Liver (tissue), 3 donors: ENCODE measurements at regions not wholly inside any gene's neighbourhood (a gene's known extent, or its start where the extent isn't known, plus 50 kb on each side); places are given as distances from the start of the nearest gene placed in this dataset.

ENCODE experiments used
- EGR1 ChIP-seq, 2 donors: IDR thresholded peaks; 2 replicates each; pipeline ENCODE4 v1.6.1; 2016 to 2018; ENCODE audit warnings: antibody characterized with exemption in 2 of 2, low read depth in 2 of 2
- FOXA1 ChIP-seq: IDR thresholded peaks from 2 replicates; pipeline ENCODE4 v1.6.1; 2016; ENCODE audit warnings: antibody characterized with exemption
- FOXA2 ChIP-seq: IDR thresholded peaks from 2 replicates; pipeline ENCODE4 v1.6.1; 2016; ENCODE audit warnings: antibody characterized with exemption
- HNF4A ChIP-seq, 2 donors: conservative IDR thresholded peaks; 2 replicates each; pipeline ENCODE4 v1.6.1; 2016; ENCODE audit warnings: antibody characterized with exemption in 2 of 2, mild to moderate bottlenecking in 2 of 2
- JUND ChIP-seq, 2 donors: IDR thresholded peaks; 2 replicates each; pipeline ENCODE4 v1.6.1; 2016; ENCODE audit warnings: antibody characterized with exemption in 2 of 2
- RAD21 ChIP-seq, 2 donors: IDR thresholded peaks; 2 replicates each; pipeline ENCODE4 v1.6.1; 2016; ENCODE audit warnings: antibody characterized with exemption in 2 of 2, mild to moderate bottlenecking in 2 of 2
- SP1 ChIP-seq: IDR thresholded peaks from 2 replicates; pipeline ENCODE4 v1.6.1; 2018; ENCODE audit warnings: antibody characterized with exemption, mild to moderate bottlenecking
- TAF1 ChIP-seq: conservative IDR thresholded peaks from 2 replicates; pipeline ENCODE4 v1.6.1; 2016; ENCODE audit warnings: antibody characterized with exemption, mild to moderate bottlenecking
- YY1 ChIP-seq: IDR thresholded peaks from 2 replicates; pipeline ENCODE4 v1.6.1; 2016; ENCODE audit warnings: antibody characterized with exemption, mild to moderate bottlenecking
- TF ChIP-seq, protein P1 (sequence below): IDR thresholded peaks from 2 replicates; pipeline ENCODE4 v1.6.1; 2016; ENCODE audit warnings: antibody characterized with exemption
- TF ChIP-seq, protein P2 (sequence below): fragments of 150-350 bp; IDR thresholded peaks from 2 replicates; pipeline ENCODE4 v1.5.1; 2017; ENCODE audit warnings: improper control_type of control experiment, low read depth, low read length; ENCODE audit not compliant: missing input control
- TF ChIP-seq, protein P3 (sequence below): IDR thresholded peaks from 2 replicates; pipeline ENCODE4 v1.6.1; 2016; ENCODE audit warnings: antibody characterized with exemption, mild to moderate bottlenecking
- TF ChIP-seq, protein P4 (sequence below): IDR thresholded peaks from 2 replicates; pipeline ENCODE4 v1.6.1; 2016; ENCODE audit warnings: antibody characterized with exemption
- TF ChIP-seq, protein P5 (sequence below): IDR thresholded peaks from 2 replicates; pipeline ENCODE4 v1.6.1; 2016; ENCODE audit warnings: antibody characterized with exemption
- donor health status: healthy.
- donor health status: healthy.

DNA sequence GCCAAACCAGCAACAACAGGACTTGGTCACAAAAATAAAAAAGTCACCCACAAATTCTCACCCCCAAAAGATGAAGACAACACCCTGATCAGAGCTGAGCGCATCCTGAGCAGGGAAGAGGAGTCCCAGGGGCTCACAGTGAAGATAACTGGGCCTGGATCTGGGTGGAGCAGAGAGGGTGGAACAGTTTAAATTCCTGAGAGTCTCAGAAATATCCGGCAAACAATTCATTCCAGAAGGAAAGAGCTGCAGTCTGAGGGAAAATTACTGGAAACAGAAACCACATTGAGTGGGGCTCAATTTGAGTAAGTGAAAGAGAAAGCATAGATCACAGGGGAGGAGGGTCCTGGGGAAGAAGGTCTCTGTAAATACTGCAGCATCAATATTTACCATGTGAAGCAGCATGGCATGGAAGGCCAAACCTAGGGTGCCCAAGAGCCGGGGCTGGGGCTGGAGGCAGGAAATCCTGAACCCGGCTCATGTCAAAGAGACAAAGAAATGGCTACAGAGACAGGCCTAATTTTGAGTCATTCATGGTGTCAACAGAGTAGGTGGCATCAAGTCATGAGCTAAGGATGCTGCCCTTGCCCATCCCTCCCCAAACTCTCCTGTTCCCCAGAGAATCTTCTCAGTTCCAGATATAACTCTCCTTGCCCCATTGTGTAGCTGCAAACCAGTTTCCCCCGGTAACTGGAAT, 61.4 kb upstream of the ZBTB7C start:
- TF ChIP-seq, protein P1, sequence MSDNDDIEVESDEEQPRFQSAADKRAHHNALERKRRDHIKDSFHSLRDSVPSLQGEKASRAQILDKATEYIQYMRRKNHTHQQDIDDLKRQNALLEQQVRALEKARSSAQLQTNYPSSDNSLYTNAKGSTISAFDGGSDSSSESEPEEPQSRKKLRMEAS, result no peak
- TF ChIP-seq, protein P2, sequence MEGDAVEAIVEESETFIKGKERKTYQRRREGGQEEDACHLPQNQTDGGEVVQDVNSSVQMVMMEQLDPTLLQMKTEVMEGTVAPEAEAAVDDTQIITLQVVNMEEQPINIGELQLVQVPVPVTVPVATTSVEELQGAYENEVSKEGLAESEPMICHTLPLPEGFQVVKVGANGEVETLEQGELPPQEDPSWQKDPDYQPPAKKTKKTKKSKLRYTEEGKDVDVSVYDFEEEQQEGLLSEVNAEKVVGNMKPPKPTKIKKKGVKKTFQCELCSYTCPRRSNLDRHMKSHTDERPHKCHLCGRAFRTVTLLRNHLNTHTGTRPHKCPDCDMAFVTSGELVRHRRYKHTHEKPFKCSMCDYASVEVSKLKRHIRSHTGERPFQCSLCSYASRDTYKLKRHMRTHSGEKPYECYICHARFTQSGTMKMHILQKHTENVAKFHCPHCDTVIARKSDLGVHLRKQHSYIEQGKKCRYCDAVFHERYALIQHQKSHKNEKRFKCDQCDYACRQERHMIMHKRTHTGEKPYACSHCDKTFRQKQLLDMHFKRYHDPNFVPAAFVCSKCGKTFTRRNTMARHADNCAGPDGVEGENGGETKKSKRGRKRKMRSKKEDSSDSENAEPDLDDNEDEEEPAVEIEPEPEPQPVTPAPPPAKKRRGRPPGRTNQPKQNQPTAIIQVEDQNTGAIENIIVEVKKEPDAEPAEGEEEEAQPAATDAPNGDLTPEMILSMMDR, result no peak
- TF ChIP-seq SP1 (no peak), RAD21 (IDR thresholded peaks at IDR 0.05) (no peak), FOXA1 (no peak), YY1 (no peak), JUND (IDR thresholded peaks at IDR 0.05) (no peak), EGR1 (IDR thresholded peaks at IDR 0.05; ENCODE audit: low read depth in 2 of 2) (no peak), TAF1 (no peak), FOXA2 (no peak), HNF4A (conservative IDR thresholded peaks at IDR 0.05) (no peak)
- TF ChIP-seq, protein P3, sequence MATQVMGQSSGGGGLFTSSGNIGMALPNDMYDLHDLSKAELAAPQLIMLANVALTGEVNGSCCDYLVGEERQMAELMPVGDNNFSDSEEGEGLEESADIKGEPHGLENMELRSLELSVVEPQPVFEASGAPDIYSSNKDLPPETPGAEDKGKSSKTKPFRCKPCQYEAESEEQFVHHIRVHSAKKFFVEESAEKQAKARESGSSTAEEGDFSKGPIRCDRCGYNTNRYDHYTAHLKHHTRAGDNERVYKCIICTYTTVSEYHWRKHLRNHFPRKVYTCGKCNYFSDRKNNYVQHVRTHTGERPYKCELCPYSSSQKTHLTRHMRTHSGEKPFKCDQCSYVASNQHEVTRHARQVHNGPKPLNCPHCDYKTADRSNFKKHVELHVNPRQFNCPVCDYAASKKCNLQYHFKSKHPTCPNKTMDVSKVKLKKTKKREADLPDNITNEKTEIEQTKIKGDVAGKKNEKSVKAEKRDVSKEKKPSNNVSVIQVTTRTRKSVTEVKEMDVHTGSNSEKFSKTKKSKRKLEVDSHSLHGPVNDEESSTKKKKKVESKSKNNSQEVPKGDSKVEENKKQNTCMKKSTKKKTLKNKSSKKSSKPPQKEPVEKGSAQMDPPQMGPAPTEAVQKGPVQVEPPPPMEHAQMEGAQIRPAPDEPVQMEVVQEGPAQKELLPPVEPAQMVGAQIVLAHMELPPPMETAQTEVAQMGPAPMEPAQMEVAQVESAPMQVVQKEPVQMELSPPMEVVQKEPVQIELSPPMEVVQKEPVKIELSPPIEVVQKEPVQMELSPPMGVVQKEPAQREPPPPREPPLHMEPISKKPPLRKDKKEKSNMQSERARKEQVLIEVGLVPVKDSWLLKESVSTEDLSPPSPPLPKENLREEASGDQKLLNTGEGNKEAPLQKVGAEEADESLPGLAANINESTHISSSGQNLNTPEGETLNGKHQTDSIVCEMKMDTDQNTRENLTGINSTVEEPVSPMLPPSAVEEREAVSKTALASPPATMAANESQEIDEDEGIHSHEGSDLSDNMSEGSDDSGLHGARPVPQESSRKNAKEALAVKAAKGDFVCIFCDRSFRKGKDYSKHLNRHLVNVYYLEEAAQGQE, result no peak
- TF ChIP-seq, protein P4, sequence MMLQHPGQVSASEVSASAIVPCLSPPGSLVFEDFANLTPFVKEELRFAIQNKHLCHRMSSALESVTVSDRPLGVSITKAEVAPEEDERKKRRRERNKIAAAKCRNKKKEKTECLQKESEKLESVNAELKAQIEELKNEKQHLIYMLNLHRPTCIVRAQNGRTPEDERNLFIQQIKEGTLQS, result no peak
- TF ChIP-seq, protein P5, sequence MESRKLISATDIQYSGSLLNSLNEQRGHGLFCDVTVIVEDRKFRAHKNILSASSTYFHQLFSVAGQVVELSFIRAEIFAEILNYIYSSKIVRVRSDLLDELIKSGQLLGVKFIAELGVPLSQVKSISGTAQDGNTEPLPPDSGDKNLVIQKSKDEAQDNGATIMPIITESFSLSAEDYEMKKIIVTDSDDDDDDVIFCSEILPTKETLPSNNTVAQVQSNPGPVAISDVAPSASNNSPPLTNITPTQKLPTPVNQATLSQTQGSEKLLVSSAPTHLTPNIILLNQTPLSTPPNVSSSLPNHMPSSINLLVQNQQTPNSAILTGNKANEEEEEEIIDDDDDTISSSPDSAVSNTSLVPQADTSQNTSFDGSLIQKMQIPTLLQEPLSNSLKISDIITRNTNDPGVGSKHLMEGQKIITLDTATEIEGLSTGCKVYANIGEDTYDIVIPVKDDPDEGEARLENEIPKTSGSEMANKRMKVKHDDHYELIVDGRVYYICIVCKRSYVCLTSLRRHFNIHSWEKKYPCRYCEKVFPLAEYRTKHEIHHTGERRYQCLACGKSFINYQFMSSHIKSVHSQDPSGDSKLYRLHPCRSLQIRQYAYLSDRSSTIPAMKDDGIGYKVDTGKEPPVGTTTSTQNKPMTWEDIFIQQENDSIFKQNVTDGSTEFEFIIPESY, result no peak
